ENCODE measurements at regions not wholly inside any gene's neighbourhood (a gene's known extent, or its start where the extent isn't known, plus 50 kb on each side); places are given as distances from the start of the nearest gene placed in this dataset.

GRCh38 chr5:121745407-121745806 lies 106.3 kb upstream of the FTMT start:
- no peak for TF ChIP-seq POLR2A (IDR thresholded peaks at IDR 0.05)
- no peak for TF ChIP-seq CTCF (IDR thresholded peaks at IDR 0.05)

Data from thyroid gland (tissue), 4 donors.